OCI-LY7 (cell line): ENCODE measurements at regions not wholly inside any gene's neighbourhood (a gene's known extent, or its start where the extent isn't known, plus 50 kb on each side); places are given as distances from the start of the nearest gene placed in this dataset.

Experiments used
- EZH2phosphoT487 ChIP-seq: fragments of 200-600 bp; sonication (generic); IDR thresholded peaks from 2 replicates; pipeline ENCODE4 v1.6.1; 2018; ENCODE audit warnings: low read depth, borderline replicate concordance, mild to moderate bottlenecking, mixed run types, antibody characterized with exemption, low read length, moderate library complexity, mixed read lengths
- TF ChIP-seq, protein P1 (sequence below): fragments of 200-600 bp; sonication (generic); conservative IDR thresholded peaks from 2 replicates; pipeline ENCODE4 v1.5.1; 2014; ENCODE audit warnings: mild to moderate bottlenecking, antibody characterized with exemption, low read length, moderate library complexity, mixed read lengths

DNA sequence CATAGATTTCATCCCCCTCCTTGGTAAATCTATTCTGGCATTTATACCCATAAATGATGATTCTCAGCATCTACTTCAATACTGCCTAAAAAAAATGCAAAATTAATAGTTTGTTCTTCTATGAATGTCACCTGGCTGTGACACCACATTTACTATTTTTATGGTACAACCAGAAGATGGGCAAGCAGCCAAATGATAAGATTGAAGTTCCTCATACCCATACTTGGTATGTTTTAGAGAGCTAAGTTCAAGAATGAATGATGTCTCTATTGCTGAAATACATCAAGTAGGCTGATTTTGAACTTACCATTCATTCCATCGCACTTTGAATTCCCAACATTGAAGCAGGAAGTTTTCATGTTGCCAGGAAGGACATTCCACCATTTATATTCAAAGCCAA lies 134.2 kb downstream of the ELAPOR2 start:
- TF ChIP-seq, protein P1, sequence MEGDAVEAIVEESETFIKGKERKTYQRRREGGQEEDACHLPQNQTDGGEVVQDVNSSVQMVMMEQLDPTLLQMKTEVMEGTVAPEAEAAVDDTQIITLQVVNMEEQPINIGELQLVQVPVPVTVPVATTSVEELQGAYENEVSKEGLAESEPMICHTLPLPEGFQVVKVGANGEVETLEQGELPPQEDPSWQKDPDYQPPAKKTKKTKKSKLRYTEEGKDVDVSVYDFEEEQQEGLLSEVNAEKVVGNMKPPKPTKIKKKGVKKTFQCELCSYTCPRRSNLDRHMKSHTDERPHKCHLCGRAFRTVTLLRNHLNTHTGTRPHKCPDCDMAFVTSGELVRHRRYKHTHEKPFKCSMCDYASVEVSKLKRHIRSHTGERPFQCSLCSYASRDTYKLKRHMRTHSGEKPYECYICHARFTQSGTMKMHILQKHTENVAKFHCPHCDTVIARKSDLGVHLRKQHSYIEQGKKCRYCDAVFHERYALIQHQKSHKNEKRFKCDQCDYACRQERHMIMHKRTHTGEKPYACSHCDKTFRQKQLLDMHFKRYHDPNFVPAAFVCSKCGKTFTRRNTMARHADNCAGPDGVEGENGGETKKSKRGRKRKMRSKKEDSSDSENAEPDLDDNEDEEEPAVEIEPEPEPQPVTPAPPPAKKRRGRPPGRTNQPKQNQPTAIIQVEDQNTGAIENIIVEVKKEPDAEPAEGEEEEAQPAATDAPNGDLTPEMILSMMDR: no peak
- TF ChIP-seq EZH2phosphoT487: no peak
